Panc1 (cell line): ENCODE measurements at regions not wholly inside any gene's neighbourhood (a gene's known extent, or its start where the extent isn't known, plus 50 kb on each side); places are given as distances from the start of the nearest gene placed in this dataset.

Source experiments
- SIN3A ChIP-seq: IDR thresholded peaks from 2 replicates; pipeline ENCODE4 v1.6.1; 2012; ENCODE audit warnings: low read depth, mild to moderate bottlenecking, low read length, moderate library complexity, borderline replicate concordance; ENCODE audit not compliant: insufficient read depth
- TF ChIP-seq, protein P1 (sequence below): fragments of 450-650 bp; IDR thresholded peaks from 2 replicates; pipeline ENCODE4 v1.5.1; 2017; ENCODE audit warnings: mild to moderate bottlenecking

DNA sequence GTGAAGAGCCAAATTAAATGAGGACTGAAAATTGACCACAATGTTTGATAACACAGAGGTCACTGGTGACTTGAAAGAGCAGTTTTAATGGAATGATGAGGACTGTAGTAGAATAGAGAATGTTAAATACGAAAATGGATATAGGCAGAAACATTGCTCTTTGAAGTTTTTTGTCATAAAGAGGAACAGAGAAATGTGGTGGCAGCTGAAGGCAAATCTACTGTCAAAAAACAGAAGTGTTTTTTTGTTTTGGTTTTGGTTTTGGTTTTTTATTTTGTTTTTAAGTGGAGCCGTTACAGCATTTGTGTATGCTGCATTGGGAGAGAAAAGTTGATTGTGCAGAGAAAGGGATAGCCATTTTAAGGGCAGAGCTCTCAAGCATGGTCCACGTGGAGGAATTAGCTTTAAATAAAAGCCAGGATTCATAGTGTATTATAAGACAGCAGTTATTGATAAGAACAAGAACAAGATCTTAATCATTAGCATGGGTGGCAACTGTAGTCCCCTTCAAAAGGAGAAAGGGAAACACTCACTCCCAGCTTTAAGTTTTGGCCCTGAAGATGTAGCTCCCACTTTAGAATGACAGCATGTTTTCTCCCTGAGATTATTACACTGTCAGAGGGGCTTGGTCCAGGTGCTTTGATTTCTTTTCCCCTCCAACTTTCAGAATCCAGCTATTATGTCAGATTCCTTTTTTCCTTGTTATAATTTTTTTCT lies 156.7 kb upstream of the BET1 start:
- TF ChIP-seq, protein P1, sequence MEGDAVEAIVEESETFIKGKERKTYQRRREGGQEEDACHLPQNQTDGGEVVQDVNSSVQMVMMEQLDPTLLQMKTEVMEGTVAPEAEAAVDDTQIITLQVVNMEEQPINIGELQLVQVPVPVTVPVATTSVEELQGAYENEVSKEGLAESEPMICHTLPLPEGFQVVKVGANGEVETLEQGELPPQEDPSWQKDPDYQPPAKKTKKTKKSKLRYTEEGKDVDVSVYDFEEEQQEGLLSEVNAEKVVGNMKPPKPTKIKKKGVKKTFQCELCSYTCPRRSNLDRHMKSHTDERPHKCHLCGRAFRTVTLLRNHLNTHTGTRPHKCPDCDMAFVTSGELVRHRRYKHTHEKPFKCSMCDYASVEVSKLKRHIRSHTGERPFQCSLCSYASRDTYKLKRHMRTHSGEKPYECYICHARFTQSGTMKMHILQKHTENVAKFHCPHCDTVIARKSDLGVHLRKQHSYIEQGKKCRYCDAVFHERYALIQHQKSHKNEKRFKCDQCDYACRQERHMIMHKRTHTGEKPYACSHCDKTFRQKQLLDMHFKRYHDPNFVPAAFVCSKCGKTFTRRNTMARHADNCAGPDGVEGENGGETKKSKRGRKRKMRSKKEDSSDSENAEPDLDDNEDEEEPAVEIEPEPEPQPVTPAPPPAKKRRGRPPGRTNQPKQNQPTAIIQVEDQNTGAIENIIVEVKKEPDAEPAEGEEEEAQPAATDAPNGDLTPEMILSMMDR = no peak
- TF ChIP-seq SIN3A = no peak
